ENCODE measurements at regions not wholly inside any gene's neighbourhood (a gene's known extent, or its start where the extent isn't known, plus 50 kb on each side); places are given as distances from the start of the nearest gene placed in this dataset.
A peak's percentile ranks its signal among the peaks of the same experiment; 100 is the strongest.

DNA sequence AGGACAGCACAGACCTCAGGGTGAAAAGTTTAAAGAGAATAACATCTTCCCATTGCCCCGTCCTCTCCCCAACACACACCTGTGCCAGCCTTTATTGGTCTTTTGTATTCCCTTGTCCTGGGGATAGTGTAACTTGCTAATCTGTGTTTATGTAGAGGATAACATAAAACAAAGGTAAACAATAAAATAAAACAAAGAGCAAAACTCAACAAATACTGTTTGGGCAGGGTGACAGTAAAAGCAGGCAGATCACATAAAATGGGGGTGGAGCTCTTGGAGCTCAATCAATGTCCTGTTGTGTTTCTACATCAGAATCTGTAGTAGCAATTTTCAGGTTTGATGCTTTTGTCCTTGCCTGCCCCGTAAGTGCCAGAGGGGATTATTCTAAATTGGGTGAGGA, 1939.7 kb downstream of the TP53TG3F start:
- Histone ChIP-seq H3K27ac (no peak overlapping the region), H3K4me3 (no peak overlapping the region), H3K36me3 (ENCODE audit: insufficient read depth in 1 of 2, low read depth in 1 of 2) (no peaks in the 10 kb centered on the region), H3K9me3 (no peaks in the 10 kb centered on the region), H3K4me1 (no peaks in the 10 kb centered on the region), H3K27me3 (ENCODE audit: insufficient read depth in 3 of 3, low read length in 2 of 3) (no peaks in the 10 kb centered on the region)
- 54 to 58% (median 56%) methylated on average over 2 of the region's 2 CpGs for WGBS, 3 donors
- ATAC-seq (no peak), DNase-seq (no peak)
- TF ChIP-seq, protein P1, sequence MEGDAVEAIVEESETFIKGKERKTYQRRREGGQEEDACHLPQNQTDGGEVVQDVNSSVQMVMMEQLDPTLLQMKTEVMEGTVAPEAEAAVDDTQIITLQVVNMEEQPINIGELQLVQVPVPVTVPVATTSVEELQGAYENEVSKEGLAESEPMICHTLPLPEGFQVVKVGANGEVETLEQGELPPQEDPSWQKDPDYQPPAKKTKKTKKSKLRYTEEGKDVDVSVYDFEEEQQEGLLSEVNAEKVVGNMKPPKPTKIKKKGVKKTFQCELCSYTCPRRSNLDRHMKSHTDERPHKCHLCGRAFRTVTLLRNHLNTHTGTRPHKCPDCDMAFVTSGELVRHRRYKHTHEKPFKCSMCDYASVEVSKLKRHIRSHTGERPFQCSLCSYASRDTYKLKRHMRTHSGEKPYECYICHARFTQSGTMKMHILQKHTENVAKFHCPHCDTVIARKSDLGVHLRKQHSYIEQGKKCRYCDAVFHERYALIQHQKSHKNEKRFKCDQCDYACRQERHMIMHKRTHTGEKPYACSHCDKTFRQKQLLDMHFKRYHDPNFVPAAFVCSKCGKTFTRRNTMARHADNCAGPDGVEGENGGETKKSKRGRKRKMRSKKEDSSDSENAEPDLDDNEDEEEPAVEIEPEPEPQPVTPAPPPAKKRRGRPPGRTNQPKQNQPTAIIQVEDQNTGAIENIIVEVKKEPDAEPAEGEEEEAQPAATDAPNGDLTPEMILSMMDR (IDR thresholded peaks at IDR 0.05) = no peak
- intact Hi-C loops (cut with DNase I) = no loop called here

DNA sequence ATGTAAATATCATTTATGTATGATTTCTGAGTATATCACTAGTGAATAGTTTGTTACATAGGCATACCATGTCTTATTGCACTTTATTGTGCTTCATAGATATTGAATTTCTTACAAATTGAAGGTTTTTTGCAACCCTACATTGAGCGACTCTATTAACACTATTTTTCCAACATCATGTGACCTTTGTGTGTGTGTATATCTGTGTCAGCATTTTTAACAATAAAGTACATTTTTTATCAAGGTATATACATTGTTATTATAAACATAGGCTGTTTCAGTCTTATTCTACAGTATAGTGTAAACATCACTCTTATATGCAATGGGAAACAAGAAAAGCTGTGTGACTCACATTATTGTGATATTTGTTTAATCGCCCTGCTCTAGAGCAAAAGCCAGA, 1944.9 kb downstream of the TP53TG3F start:
- intact Hi-C loops (cut with DNase I) = no loop called here
- Histone ChIP-seq H3K4me3 (no peak overlapping the region), H3K36me3 (ENCODE audit: insufficient read depth in 1 of 2, low read depth in 1 of 2) (no peaks in the 10 kb centered on the region), H3K27ac (no peak overlapping the region), H3K4me1 (no peaks in the 10 kb centered on the region), H3K9me3 (no peaks in the 10 kb centered on the region), H3K27me3 (ENCODE audit: insufficient read depth in 3 of 3, low read length in 2 of 3) (no peaks in the 10 kb centered on the region)
- ATAC-seq = no peak
- 56 to 65% (median 56%) methylated on average over 2 of the region's 2 CpGs for WGBS, 3 donors
- no peak for DNase-seq
- TF ChIP-seq, protein P1 (IDR thresholded peaks at IDR 0.05) = no peak

DNA sequence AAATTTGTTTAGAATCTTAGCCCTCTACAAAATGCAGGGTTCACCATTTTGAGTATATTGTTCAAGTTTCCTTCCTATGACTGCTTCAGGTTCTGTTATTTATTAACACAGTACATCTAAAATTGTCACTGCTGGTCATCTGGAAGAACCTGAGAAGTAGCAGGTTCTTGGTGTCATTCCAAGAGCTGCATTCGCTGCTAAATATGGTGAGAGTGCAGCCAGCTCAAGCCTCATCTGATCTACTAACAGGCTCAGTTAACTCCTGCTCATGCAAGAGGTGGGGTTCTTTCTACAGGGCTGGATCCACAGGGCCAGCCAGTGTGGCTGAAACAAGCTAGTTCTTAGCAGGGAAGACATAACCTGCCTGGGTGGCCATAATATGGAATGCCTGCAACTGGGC, 1946.1 kb downstream of the TP53TG3F start:
- intact Hi-C loops (cut with DNase I) = no loop called here
- TF ChIP-seq, protein P1 (IDR thresholded peaks at IDR 0.05) = no peak
- peak; percentile 58 to 77 (median 74) for ATAC-seq
- no peak for DNase-seq
- 19 to 31% (median 31%) methylated on average over 1 of the region's 1 CpG for WGBS, 3 donors
- no peaks in the 10 kb centered on the region for H3K36me3 ChIP-seq (ENCODE audit: insufficient read depth in 1 of 2, low read depth in 1 of 2)
- no peak overlapping the region for H3K4me3 ChIP-seq
- peak overlapping the region; percentile 50 for H3K27ac ChIP-seq
- H3K27me3 ChIP-seq (ENCODE audit: insufficient read depth in 3 of 3, low read length in 2 of 3) = no peaks in the 10 kb centered on the region
- no peaks in the 10 kb centered on the region for H3K9me3 ChIP-seq
- no peaks in the 10 kb centered on the region for H3K4me1 ChIP-seq

DNA sequence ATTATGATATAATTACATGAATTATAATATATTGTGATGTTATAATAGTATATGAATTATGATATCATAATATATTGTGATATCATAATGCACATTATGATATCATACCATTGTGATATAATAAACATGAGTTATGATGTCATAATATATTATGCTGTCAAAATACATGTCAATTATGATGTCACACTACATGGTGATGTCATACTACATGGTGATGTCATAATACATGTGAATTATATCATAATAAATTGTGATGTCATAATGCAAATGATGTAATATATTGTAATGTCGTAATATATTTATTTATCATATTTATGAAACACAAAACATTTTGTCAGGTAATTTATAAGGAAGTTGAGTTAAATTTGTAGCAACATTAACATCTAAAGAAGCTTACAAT, 1950.1 kb downstream of the TP53TG3F start:
- intact Hi-C loops (cut with DNase I) = no loop called here
- Histone ChIP-seq H3K4me1 (no peaks in the 10 kb centered on the region), H3K9me3 (no peaks in the 10 kb centered on the region), H3K36me3 (ENCODE audit: insufficient read depth in 1 of 2, low read depth in 1 of 2) (no peaks in the 10 kb centered on the region), H3K27me3 (ENCODE audit: insufficient read depth in 3 of 3, low read length in 2 of 3) (no peaks in the 10 kb centered on the region), H3K4me3 (no peak overlapping the region), H3K27ac (no peak overlapping the region)
- 52 to 66% (median 54%) methylated on average over 1 of the region's 1 CpG for WGBS, 3 donors
- TF ChIP-seq, protein P1 (IDR thresholded peaks at IDR 0.05) = no peak
- no peak for ATAC-seq
- no peak for DNase-seq

DNA sequence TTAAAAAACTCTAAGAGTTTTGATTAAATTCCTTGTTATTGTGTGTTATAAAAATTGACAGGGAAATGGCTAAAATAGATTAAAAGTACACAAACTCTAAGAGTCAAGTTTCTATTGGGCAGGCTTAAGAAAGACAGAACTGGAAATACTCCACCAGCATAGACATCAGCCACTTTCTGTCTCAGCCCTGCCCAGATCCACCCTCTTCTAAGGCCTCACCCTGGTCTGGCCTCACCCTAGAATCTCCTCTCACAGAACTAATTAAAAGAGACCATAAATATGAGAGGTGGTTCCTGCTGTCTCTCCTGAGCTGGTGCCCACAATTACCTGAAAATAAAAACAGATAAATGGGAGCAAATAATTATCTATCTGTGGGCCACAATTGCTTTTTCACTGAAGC, 1951.0 kb downstream of the TP53TG3F start:
- intact Hi-C loops (cut with DNase I) = loop anchor here in 1 of 2 donors (5.0 kb wide), 1 partner anchor 48 kb away; no protein-coding TSS in a partner anchor
- DNase-seq = no peak
- no peaks in the 10 kb centered on the region for H3K4me1 ChIP-seq
- no peaks in the 10 kb centered on the region for H3K36me3 ChIP-seq (ENCODE audit: insufficient read depth in 1 of 2, low read depth in 1 of 2)
- no peak overlapping the region for H3K4me3 ChIP-seq
- H3K9me3 ChIP-seq = no peaks in the 10 kb centered on the region
- no peak for ATAC-seq
- H3K27ac ChIP-seq = no peak overlapping the region
- H3K27me3 ChIP-seq (ENCODE audit: insufficient read depth in 3 of 3, low read length in 2 of 3) = peaks cover 0 to 2% (median 0%) of the 10 kb centered on the region in 3 donors
- TF ChIP-seq, protein P1 (IDR thresholded peaks at IDR 0.05) = no peak
